NOMO-1 treated with DMSO at 0.1 percent for 48 hours (cell line): ENCODE measurements at regions not wholly inside any gene's neighbourhood (a gene's known extent, or its start where the extent isn't known, plus 50 kb on each side); places are given as distances from the start of the nearest gene placed in this dataset.
"Not testable (repeated sequence)": the region's sequence is repeated elsewhere in the genome, so short reads cannot be mapped to it uniquely, and the experiment has no call there.

ENCODE experiments used
- DNase-seq: peaks from one replicate; lab custom pipeline; 2025; ENCODE audit not compliant: unreplicated experiment; lab: John Stamatoyannopoulos, UW

- DNase-seq, result no peak
Observed at GRCh38 chrX:120718969-120719368, 89.1 kb upstream of the C1GALT1C1 start.

- DNase-seq, result not testable (repeated sequence)
Observed at GRCh38 chrX:120702337-120702736, 72.5 kb upstream of the C1GALT1C1 start.

- no peak for DNase-seq
Observed at GRCh38 chrX:120697053-120697452, 67.2 kb upstream of the C1GALT1C1 start.

GRCh38 chrX:120692319-120692718 is 62.5 kb upstream of the C1GALT1C1 start:
- no peak for DNase-seq

GRCh38 chrX:120690941-120691340 is 61.1 kb upstream of the C1GALT1C1 start:
- DNase-seq, result no peak

GRCh38 chrX:120690344-120690743 is 60.5 kb upstream of the C1GALT1C1 start:
- no peak for DNase-seq

- no peak for DNase-seq
Observed at GRCh38 chrX:120680090-120680489, 50.2 kb upstream of the C1GALT1C1 start.
